ENCODE measurements at regions not wholly inside any gene's neighbourhood (a gene's known extent, or its start where the extent isn't known, plus 50 kb on each side); places are given as distances from the start of the nearest gene placed in this dataset.
A peak's percentile ranks its signal among the peaks of the same experiment; 100 is the strongest.

DNA sequence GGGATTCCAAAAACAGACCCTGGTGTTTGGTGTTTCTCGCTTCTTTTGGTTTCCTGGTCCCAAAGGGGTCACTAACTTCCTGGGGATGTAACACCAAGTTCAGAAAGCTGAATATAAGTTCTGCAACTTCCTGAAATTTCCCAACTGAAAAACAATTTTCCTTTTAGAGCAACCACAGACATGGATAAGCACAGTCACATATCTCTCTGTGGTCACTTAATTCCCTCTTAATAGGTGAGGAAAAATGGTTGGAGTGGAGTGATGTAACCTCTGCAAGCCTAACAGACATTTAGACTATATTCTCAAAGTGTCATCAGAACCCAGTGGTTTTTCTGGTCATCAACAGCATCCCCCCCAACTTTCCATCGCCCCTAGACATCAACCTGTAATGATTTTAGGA lies 135.3 kb downstream of the PRELID2 start:
- Histone ChIP-seq H3K9ac (ENCODE audit: insufficient read depth in 1 of 2, low read length in 2 of 2) (no peak overlapping the region), H3K27ac (ENCODE audit: low read depth in 1 of 2, low read length in 1 of 2) (no peak overlapping the region), H3K4me1 (ENCODE audit: control insufficient read depth in 5 of 5, insufficient read depth in 5 of 5, low read length in 5 of 5) (no peaks in the 10 kb centered on the region), H3K4me3 (no peak overlapping the region), H3K27me3 (ENCODE audit: control insufficient read depth in 3 of 3, insufficient read depth in 3 of 3, low read length in 2 of 3) (no peaks in the 10 kb centered on the region), H3K9me3 (ENCODE audit: control insufficient read depth in 4 of 4, insufficient read depth in 3 of 4, low read length in 3 of 4) (no peaks in the 10 kb centered on the region), H3K36me3 (ENCODE audit: control insufficient read depth in 4 of 4, insufficient read depth in 4 of 4, low read length in 4 of 4) (no peaks in the 10 kb centered on the region)
- DNase-seq (no peak), ATAC-seq (ENCODE audit: insufficient read depth, low FRiP score) (no peak)
- TF ChIP-seq, protein P1, sequence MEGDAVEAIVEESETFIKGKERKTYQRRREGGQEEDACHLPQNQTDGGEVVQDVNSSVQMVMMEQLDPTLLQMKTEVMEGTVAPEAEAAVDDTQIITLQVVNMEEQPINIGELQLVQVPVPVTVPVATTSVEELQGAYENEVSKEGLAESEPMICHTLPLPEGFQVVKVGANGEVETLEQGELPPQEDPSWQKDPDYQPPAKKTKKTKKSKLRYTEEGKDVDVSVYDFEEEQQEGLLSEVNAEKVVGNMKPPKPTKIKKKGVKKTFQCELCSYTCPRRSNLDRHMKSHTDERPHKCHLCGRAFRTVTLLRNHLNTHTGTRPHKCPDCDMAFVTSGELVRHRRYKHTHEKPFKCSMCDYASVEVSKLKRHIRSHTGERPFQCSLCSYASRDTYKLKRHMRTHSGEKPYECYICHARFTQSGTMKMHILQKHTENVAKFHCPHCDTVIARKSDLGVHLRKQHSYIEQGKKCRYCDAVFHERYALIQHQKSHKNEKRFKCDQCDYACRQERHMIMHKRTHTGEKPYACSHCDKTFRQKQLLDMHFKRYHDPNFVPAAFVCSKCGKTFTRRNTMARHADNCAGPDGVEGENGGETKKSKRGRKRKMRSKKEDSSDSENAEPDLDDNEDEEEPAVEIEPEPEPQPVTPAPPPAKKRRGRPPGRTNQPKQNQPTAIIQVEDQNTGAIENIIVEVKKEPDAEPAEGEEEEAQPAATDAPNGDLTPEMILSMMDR (IDR thresholded peaks at IDR 0.05; ENCODE audit: control extremely low read depth, extremely low read depth) = no peak
- WGBS, 2 donors = 63 to 84% methylated on average over 2 of the region's 2 CpGs

DNA sequence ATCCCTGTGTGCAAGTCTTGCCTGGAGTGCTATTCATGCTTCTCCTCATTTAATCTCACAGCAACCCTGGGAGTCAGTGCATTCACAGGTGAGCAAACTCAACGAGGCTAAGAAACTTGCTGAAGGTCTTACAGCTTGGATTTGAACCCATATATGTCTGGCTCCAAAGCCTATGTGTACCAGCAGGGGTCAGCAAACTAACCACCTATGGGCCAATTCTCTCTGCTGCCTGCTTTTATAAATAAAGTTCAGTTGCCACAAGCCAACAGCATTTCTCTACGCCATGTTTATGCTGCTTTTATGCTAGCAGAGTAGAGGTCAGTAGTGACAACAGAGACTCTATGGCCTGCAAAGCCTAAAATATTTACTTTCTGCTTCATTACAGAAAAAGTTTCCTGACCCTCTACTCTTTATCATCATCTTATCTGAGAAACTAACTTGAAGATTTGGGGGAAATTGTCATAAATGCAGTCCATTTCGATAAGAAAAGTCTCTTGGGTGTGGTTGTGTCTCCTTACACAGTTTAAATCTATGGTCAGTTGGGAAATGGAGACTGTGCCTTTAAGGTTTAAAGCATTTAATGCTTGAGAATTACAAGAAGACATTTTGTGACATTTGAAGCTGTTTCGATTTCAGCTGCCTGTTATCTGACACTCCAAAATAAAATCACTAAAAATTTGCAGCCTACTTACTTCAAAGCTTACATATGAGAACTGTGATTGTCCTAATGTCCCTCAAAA lies 137.7 kb downstream of the PRELID2 start:
- Histone ChIP-seq H3K4me1 (ENCODE audit: control insufficient read depth in 5 of 5, insufficient read depth in 5 of 5, low read length in 5 of 5) (no peaks in the 10 kb centered on the region), H3K9me3 (ENCODE audit: control insufficient read depth in 4 of 4, insufficient read depth in 3 of 4, low read length in 3 of 4) (no peaks in the 10 kb centered on the region), H3K36me3 (ENCODE audit: control insufficient read depth in 4 of 4, insufficient read depth in 4 of 4, low read length in 4 of 4) (no peaks in the 10 kb centered on the region), H3K27ac (ENCODE audit: low read depth in 1 of 2, low read length in 1 of 2) (no peak overlapping the region), H3K9ac (ENCODE audit: insufficient read depth in 1 of 2, low read length in 2 of 2) (no peak overlapping the region), H3K4me3 (no peak overlapping the region), H3K27me3 (ENCODE audit: control insufficient read depth in 3 of 3, insufficient read depth in 3 of 3, low read length in 2 of 3) (no peaks in the 10 kb centered on the region)
- ATAC-seq (ENCODE audit: insufficient read depth, low FRiP score) = no peak
- TF ChIP-seq, protein P1 (IDR thresholded peaks at IDR 0.05; ENCODE audit: control extremely low read depth, extremely low read depth) = peak; percentile 7
- 55 to 70% methylated on average over 4 of the region's 4 CpGs for WGBS, 2 donors
- peak; percentile 20 to 35 (median 28) for DNase-seq

DNA sequence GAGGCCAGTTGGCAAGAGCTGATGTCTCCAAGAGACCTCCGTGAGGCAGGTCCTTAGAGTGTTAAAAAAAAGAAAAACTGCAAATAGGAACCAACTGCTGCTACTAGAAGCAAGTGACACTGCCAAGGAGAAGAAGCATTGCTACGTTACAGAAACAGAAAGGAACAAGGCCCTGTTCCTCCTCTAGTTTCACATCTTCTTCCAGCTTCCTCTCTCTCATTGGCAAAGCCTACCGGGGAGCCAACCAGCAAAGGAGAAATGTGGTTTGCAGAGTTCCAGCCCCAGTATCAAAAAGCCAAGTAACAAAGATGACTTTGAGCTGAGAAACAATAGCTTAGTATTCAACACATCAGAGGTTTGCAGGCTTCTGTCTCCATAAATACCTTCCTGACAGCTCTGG lies 145.9 kb downstream of the PRELID2 start:
- Histone ChIP-seq H3K36me3 (ENCODE audit: control insufficient read depth in 4 of 4, insufficient read depth in 4 of 4, low read length in 4 of 4) (no peaks in the 10 kb centered on the region), H3K27ac (ENCODE audit: low read depth in 1 of 2, low read length in 1 of 2) (no peak overlapping the region), H3K27me3 (ENCODE audit: control insufficient read depth in 3 of 3, insufficient read depth in 3 of 3, low read length in 2 of 3) (no peaks in the 10 kb centered on the region), H3K4me3 (no peak overlapping the region), H3K9ac (ENCODE audit: insufficient read depth in 1 of 2, low read length in 2 of 2) (no peak overlapping the region), H3K4me1 (ENCODE audit: control insufficient read depth in 5 of 5, insufficient read depth in 5 of 5, low read length in 5 of 5) (no peaks in the 10 kb centered on the region), H3K9me3 (ENCODE audit: control insufficient read depth in 4 of 4, insufficient read depth in 3 of 4, low read length in 3 of 4) (peaks cover 0 to 2% (median 0%) of the 10 kb centered on the region in 4 donors)
- DNase-seq (peak in 1 of 3 donors; percentile 13), ATAC-seq (ENCODE audit: insufficient read depth, low FRiP score) (peak; percentile 66)
- WGBS, 2 donors = 49 to 56% methylated on average over 3 of the region's 3 CpGs
- TF ChIP-seq, protein P1 (IDR thresholded peaks at IDR 0.05; ENCODE audit: control extremely low read depth, extremely low read depth) = no peak

DNA sequence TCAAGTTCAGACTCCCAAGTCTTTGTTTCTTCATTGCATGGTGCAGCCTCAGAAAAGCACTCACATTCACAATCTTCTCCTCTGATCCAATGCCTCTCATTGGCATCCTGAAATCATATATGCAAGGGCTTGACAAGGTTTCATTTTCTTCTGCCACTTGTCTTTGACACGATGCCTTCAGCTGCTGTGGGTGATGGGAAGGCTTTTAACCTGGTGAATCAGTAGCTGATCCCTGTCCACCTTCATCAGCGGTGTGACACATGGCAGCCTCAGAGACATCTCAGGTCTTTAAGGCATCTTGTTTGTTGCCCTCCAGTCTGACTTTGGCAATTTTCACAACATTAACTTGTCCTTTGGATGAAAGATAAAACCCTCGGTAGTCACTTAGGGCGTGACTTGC lies 147.2 kb downstream of the PRELID2 start:
- peaks cover 0 to 2% (median 0%) of the 10 kb centered on the region in 4 donors for H3K9me3 ChIP-seq (ENCODE audit: control insufficient read depth in 4 of 4, insufficient read depth in 3 of 4, low read length in 3 of 4)
- TF ChIP-seq, protein P1 (IDR thresholded peaks at IDR 0.05; ENCODE audit: control extremely low read depth, extremely low read depth) = no peak
- no peaks in the 10 kb centered on the region for H3K27me3 ChIP-seq (ENCODE audit: control insufficient read depth in 3 of 3, insufficient read depth in 3 of 3, low read length in 2 of 3)
- no peak overlapping the region for H3K27ac ChIP-seq (ENCODE audit: low read depth in 1 of 2, low read length in 1 of 2)
- no peaks in the 10 kb centered on the region for H3K4me1 ChIP-seq (ENCODE audit: control insufficient read depth in 5 of 5, insufficient read depth in 5 of 5, low read length in 5 of 5)
- DNase-seq (no peak), ATAC-seq (ENCODE audit: insufficient read depth, low FRiP score) (no peak)
- no peak overlapping the region for H3K9ac ChIP-seq (ENCODE audit: insufficient read depth in 1 of 2, low read length in 2 of 2)
- no peaks in the 10 kb centered on the region for H3K36me3 ChIP-seq (ENCODE audit: control insufficient read depth in 4 of 4, insufficient read depth in 4 of 4, low read length in 4 of 4)
- 95% methylated on average over 4 of the region's 4 CpGs for WGBS, 2 donors
- H3K4me3 ChIP-seq = no peak overlapping the region

All from lung (tissue), 11 donors.